ENCODE measurements at regions not wholly inside any gene's neighbourhood (a gene's known extent, or its start where the extent isn't known, plus 50 kb on each side); places are given as distances from the start of the nearest gene placed in this dataset.

DNA sequence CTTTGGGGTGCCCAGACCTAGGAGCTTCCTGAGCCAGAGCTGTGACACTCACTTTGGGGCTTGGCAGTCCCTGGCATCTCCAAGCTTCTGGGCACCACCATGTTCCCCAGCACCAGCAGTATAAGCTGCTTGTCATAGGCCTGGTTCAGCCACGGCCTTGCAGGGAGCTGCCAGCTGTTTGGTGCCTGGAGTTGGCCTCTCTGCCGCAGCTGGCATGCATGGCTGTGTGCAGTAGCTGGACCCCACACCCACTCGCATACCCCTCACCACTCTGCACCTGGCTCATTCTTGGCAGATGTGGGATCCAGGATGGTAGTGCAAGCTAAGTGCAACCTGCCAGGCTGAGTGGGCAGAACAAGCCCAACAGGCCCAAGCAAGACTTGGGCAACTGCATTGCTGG is 73.4 kb upstream of the BRD7 start:
- TF ChIP-seq, protein P1, sequence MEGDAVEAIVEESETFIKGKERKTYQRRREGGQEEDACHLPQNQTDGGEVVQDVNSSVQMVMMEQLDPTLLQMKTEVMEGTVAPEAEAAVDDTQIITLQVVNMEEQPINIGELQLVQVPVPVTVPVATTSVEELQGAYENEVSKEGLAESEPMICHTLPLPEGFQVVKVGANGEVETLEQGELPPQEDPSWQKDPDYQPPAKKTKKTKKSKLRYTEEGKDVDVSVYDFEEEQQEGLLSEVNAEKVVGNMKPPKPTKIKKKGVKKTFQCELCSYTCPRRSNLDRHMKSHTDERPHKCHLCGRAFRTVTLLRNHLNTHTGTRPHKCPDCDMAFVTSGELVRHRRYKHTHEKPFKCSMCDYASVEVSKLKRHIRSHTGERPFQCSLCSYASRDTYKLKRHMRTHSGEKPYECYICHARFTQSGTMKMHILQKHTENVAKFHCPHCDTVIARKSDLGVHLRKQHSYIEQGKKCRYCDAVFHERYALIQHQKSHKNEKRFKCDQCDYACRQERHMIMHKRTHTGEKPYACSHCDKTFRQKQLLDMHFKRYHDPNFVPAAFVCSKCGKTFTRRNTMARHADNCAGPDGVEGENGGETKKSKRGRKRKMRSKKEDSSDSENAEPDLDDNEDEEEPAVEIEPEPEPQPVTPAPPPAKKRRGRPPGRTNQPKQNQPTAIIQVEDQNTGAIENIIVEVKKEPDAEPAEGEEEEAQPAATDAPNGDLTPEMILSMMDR (IDR thresholded peaks at IDR 0.05; ENCODE audit: poor library complexity) = no peak
- no peak for TF ChIP-seq EZH2phosphoT487 (IDR thresholded peaks at IDR 0.05; ENCODE audit: low read depth, severe bottlenecking, unreplicated experiment)

All from hepatocyte (in vitro differentiated cells).